LNCaP clone FGC (cell line): ENCODE measurements at regions not wholly inside any gene's neighbourhood (a gene's known extent, or its start where the extent isn't known, plus 50 kb on each side); places are given as distances from the start of the nearest gene placed in this dataset.

Source experiments
- DNase-seq: peaks from one replicate; pipeline ENCODE4 v3.0.0-alpha.2; 2011; ENCODE audit warnings: low read depth
- H3K4me3 ChIP-seq: 2 replicates; pipeline ENCODE4 v1.5.1; 2011; ENCODE audit warnings: mild to moderate bottlenecking, low read depth, low read length, control low read depth
- TF ChIP-seq, protein P1 (sequence below): IDR thresholded peaks from 2 replicates; pipeline ENCODE4 v1.5.1; 2012; ENCODE audit warnings: mild to moderate bottlenecking; ENCODE audit not compliant: control insufficient read depth, insufficient read depth; ENCODE audit errors: extremely low read depth

DNA sequence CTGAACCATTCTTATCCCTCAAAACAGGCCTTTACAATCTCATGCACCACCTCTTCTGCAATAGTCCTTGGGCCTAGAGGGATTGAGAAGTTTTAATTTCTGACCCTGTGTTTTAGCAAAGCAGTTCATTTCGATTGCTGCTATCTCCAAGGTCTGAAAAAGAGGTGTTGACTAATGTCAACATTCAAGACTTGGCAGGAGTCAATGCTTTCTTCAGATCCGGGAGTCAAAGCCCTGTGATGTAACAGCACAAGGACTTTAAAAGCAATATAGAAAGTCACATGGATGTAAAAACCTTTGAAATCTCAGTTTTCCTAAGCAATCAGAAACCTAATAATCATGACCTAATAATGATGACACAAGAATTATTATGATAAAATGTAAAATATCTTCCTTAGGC, 133.8 kb downstream of the ADAM29 start:
- TF ChIP-seq, protein P1, sequence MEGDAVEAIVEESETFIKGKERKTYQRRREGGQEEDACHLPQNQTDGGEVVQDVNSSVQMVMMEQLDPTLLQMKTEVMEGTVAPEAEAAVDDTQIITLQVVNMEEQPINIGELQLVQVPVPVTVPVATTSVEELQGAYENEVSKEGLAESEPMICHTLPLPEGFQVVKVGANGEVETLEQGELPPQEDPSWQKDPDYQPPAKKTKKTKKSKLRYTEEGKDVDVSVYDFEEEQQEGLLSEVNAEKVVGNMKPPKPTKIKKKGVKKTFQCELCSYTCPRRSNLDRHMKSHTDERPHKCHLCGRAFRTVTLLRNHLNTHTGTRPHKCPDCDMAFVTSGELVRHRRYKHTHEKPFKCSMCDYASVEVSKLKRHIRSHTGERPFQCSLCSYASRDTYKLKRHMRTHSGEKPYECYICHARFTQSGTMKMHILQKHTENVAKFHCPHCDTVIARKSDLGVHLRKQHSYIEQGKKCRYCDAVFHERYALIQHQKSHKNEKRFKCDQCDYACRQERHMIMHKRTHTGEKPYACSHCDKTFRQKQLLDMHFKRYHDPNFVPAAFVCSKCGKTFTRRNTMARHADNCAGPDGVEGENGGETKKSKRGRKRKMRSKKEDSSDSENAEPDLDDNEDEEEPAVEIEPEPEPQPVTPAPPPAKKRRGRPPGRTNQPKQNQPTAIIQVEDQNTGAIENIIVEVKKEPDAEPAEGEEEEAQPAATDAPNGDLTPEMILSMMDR = no peak
- H3K4me3 ChIP-seq = no peak overlapping the region
- no peak for DNase-seq

DNA sequence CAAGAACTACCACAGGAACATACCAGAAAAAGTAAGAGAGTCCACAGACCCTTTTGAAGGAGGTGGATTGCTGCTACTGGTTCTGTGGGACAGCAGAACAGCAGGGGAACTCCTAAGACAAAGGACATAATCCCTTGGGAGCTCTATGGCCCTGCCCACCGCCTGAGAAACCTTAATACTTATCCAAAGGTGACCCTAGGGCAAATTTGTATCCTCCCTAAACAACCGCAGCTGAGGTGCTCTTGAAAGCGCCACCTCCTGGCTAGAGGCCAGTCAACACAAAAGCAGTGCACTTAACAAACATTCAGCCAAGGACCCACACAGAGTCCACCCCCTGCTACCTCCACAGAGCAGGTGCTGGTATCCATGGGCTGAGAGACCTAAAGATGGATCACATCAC, 136.8 kb downstream of the ADAM29 start:
- no peak for DNase-seq
- TF ChIP-seq, protein P1 = no peak
- no peak overlapping the region for H3K4me3 ChIP-seq

DNA sequence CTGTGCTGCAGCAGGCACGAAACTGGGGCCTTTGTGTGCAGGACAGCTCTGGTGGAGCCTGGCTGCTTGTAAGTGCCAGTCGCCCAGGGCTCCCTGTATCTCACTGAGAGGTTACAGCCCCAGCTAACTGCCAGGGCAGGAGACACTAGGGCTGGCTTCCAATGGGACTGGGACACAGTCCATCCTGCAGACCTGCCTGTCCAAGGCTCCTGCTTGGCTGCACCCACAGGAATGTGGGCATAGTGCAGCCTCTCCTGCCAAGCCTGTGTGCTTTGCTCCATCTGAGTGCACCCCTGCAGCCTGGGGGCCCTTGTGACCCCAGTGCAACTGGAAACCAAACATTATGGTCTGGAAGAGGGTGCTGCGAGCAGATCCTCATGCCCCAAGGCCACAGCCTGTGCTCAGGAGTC, 144.0 kb downstream of the ADAM29 start:
- H3K4me3 ChIP-seq = no peak overlapping the region
- no peak for DNase-seq
- TF ChIP-seq, protein P1 = no peak

DNA sequence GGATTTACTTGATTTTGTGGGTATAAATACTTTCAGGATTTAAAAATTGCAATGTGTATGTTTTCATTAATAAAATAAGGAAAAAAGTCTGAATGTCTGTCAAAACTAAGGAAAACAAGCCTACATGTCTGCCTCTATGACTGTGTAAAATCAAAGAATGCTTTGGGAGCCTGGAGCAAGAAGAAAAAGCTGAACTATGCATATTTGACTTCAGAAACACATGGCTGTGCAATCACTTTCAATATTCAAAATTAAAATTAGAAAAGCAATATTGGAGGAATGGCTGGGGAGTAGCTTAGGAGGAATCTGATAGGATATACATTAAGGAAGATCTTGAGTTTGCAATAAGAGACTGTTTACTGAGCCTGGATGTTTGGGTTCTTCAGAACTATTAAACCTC, 147.1 kb downstream of the ADAM29 start:
- no peak for DNase-seq
- TF ChIP-seq, protein P1 = no peak
- H3K4me3 ChIP-seq = no peak overlapping the region

DNA sequence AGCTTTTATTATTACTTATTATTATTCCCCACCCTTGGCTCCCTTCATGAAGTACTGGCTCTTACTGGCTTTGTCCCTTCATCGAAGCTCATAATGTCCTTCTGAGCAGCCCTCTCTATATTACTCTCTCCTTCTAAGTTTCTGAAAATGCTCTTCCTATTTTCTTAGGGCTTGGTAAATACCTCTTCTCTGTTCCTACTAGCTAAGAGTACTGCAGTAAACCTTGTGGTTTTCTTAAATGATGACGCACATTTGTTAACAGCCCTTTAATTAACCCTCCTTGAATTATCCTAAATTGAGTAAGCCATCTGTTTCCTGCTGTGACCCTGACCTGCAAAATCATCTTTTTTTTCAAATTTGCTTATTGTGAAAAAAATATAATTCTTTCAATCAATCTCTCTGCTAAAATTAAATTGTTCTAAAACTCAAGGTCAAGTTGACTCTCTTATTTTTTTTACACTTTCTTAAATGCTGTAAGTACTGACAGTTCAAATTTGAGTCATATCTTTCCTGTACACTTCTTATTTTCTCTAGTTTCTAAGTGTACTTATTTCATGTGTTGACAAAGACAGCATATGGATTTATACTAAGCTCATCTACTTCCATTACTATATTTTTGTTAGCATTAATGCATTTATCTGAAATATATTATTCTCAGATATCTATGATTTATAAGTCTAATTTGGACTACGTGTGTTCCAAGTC, 148.9 kb downstream of the ADAM29 start:
- TF ChIP-seq, protein P1 = no peak
- DNase-seq = no peak

DNA sequence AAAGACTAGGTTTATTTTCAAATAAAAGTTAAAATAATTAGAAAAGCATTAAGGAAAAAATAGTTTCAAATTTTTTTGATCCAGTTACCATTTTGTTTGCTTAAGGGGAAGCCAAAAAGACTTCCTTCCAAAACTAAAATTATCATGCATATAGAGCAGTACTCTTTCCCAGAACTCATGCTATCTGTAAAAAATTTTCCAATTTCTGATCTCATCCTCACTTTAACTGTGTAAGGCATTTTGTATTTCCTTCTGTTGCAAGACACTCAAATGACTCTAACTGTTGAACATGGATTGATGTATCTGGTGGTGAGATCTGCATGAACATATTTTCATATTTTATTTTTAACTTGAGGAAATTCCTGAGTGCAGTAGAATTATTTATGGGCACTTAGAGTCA, 150.1 kb downstream of the ADAM29 start:
- DNase-seq = no peak
- H3K4me3 ChIP-seq = no peak overlapping the region
- TF ChIP-seq, protein P1 = no peak

More for the DNA sequence above, 148.9 kb downstream of the ADAM29 start:
- no peak overlapping the region for H3K4me3 ChIP-seq

DNA sequence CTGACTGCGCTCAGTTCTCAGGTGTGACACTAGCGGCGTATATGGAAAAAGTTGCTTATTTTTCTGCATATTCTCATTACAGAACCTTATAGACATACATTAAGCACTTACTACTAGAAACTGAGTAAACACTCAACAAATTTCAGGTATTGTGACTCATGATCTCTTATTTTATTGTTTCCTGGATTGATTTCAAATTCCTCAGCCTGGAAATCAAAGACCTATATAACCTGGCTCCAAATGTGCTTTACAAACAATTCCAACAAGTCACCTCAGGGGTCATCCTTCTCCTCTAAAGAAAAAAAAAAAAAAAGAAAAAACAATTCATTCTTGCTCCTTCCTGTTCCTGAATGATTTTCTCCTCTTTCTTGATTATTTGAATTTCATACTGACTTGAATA, 152.3 kb downstream of the ADAM29 start:
- H3K4me3 ChIP-seq = no peak overlapping the region
- TF ChIP-seq, protein P1 = no peak
- no peak for DNase-seq
